WTC11 (cell line): ENCODE measurements at regions not wholly inside any gene's neighbourhood (a gene's known extent, or its start where the extent isn't known, plus 50 kb on each side); places are given as distances from the start of the nearest gene placed in this dataset.

Experiments
- ATAC-seq: fragments of 200-7000 bp; cut with Tn5 transposase; 2 replicates; pipeline ENCODE4 v1.10.0; 2021; ENCODE audit warnings: mild to moderate bottlenecking, moderate library complexity
- CTCF ChIA-PET: fragments of 300-600 bp; sonication (Branson Sonifier 250); formaldehyde crosslinking; loops from one replicate; lab custom pipeline; 2021; ENCODE audit warnings: antibody characterized with exemption; lab: Charles Lee
- POLR2A ChIA-PET: fragments of 350-600 bp; sonication (Branson Sonifier 250); formaldehyde crosslinking; loops from one replicate; lab custom pipeline; 2021; ENCODE audit warnings: antibody characterized with exemption; lab: Charles Lee
- DNase-seq: peaks from one replicate; pipeline ENCODE4 v3.0.0; 2021; ENCODE audit warnings: low spot score
- H3K27ac Mint-ChIP-seq: 2 replicates; pipeline ENCODE4 v1.8.0; 2021; ENCODE audit warnings: mixed read lengths
- H3K27me3 Mint-ChIP-seq: 2 replicates; pipeline ENCODE4 v1.8.0; 2021; ENCODE audit warnings: low read depth, mild to moderate bottlenecking, moderate library complexity, mixed read lengths
- H3K36me3 Mint-ChIP-seq: 2 replicates; pipeline ENCODE4 v1.8.0; 2021; ENCODE audit warnings: mixed read lengths
- H3K4me1 Mint-ChIP-seq: 2 replicates; pipeline ENCODE4 v1.8.0; 2022; ENCODE audit warnings: mixed read lengths
- H3K4me3 Mint-ChIP-seq: 2 replicates; pipeline ENCODE4 v1.8.0; 2021; ENCODE audit warnings: mild to moderate bottlenecking, moderate library complexity, mixed read lengths
- H3K9me3 Mint-ChIP-seq: 2 replicates; pipeline ENCODE4 v1.8.0; 2021; ENCODE audit warnings: mixed read lengths
- AR ChIP-seq: fragments of 250-450 bp; sonication (Bioruptor Pico); IDR thresholded peaks from 2 replicates; pipeline ENCODE4 v1.9.0; 2021; ENCODE audit warnings: mild to moderate bottlenecking
- EMX1 ChIP-seq: fragments of 250-450 bp; sonication (Bioruptor Pico); IDR thresholded peaks from 2 replicates; pipeline ENCODE4 v1.8.0; 2021; ENCODE audit warnings: mild to moderate bottlenecking
- ERG ChIP-seq: fragments of 250-450 bp; sonication (Bioruptor Pico); IDR thresholded peaks from 2 replicates; pipeline ENCODE4 v1.8.0; 2021; ENCODE audit warnings: mild to moderate bottlenecking
- FOXK1 ChIP-seq: sonication (generic); formaldehyde crosslinking; IDR thresholded peaks from 2 replicates; pipeline ENCODE4 v1.8.0; 2022; ENCODE audit warnings: mild to moderate bottlenecking, moderate library complexity, missing genetic modification reagents
- GABPB1 ChIP-seq: sonication (generic); formaldehyde crosslinking; IDR thresholded peaks from 2 replicates; pipeline ENCODE4 v1.8.1; 2023; ENCODE audit warnings: mild to moderate bottlenecking, missing genetic modification reagents
- GTF2I ChIP-seq: fragments of 250-450 bp; sonication (Bioruptor Pico); conservative IDR thresholded peaks from 2 replicates; pipeline ENCODE4 v1.4.0; 2021; ENCODE audit warnings: mild to moderate bottlenecking
- IRF2 ChIP-seq: sonication (generic); formaldehyde crosslinking; IDR thresholded peaks from 2 replicates; pipeline ENCODE4 v1.8.0; 2022; ENCODE audit warnings: low read depth, missing genetic modification reagents, borderline replicate concordance
- KAT7 ChIP-seq: sonication (generic); formaldehyde crosslinking; IDR thresholded peaks from 2 replicates; pipeline ENCODE4 v1.8.1; 2023; ENCODE audit warnings: missing genetic modification reagents, mild to moderate bottlenecking, borderline replicate concordance
- OVOL2 ChIP-seq: fragments of 250-450 bp; sonication (Bioruptor Pico); IDR thresholded peaks from 2 replicates; pipeline ENCODE4 v1.9.0; 2021; ENCODE audit warnings: mild to moderate bottlenecking, borderline replicate concordance
- TCF7 ChIP-seq: sonication (generic); formaldehyde crosslinking; IDR thresholded peaks from 2 replicates; pipeline ENCODE4 v1.8.0; 2022; ENCODE audit warnings: mild to moderate bottlenecking, low read depth, missing genetic modification reagents, moderate library complexity
- TEAD4 ChIP-seq: sonication (generic); formaldehyde crosslinking; IDR thresholded peaks from 2 replicates; pipeline ENCODE4 v1.8.0; 2022; ENCODE audit warnings: mild to moderate bottlenecking, missing genetic modification reagents
- USF1 ChIP-seq: sonication (generic); formaldehyde crosslinking; IDR thresholded peaks from 2 replicates; pipeline ENCODE4 v1.8.0; 2022; ENCODE audit warnings: mild to moderate bottlenecking, missing genetic modification reagents
- ZNF396 ChIP-seq: fragments of 250-450 bp; sonication (Bioruptor Pico); IDR thresholded peaks from 2 replicates; pipeline ENCODE4 v1.8.0; 2021; ENCODE audit warnings: mild to moderate bottlenecking, moderate library complexity, borderline replicate concordance
- TF ChIP-seq, protein P1 (sequence below): fragments of 250-450 bp; sonication (Bioruptor Pico); IDR thresholded peaks from 2 replicates; pipeline ENCODE4 v1.9.0; 2021; ENCODE audit warnings: mild to moderate bottlenecking, borderline replicate concordance
- TF ChIP-seq, protein P2 (sequence below): sonication (generic); formaldehyde crosslinking; conservative IDR thresholded peaks from 2 replicates; pipeline ENCODE4 v1.8.1; 2022; ENCODE audit warnings: mild to moderate bottlenecking, missing genetic modification reagents
- TF ChIP-seq, protein P3 (sequence below): sonication (generic); formaldehyde crosslinking; IDR thresholded peaks from 2 replicates; pipeline ENCODE4 v1.8.0; 2022; ENCODE audit warnings: mild to moderate bottlenecking, missing genetic modification reagents
- TF ChIP-seq, protein P4 (sequence below): sonication (generic); formaldehyde crosslinking; IDR thresholded peaks from 2 replicates; pipeline ENCODE4 v1.8.1; 2022; ENCODE audit warnings: missing genetic modification reagents, borderline replicate concordance
- TF ChIP-seq, protein P5 (sequence below): sonication (generic); formaldehyde crosslinking; IDR thresholded peaks from 2 replicates; pipeline ENCODE4 v1.8.1; 2022; ENCODE audit warnings: mild to moderate bottlenecking, moderate library complexity, missing genetic modification reagents
- TF ChIP-seq, protein P6 (sequence below): sonication (generic); formaldehyde crosslinking; IDR thresholded peaks from 2 replicates; pipeline ENCODE4 v1.8.1; 2023; ENCODE audit warnings: mild to moderate bottlenecking, missing genetic modification reagents, moderate library complexity

GRCh38 chr2:158031371-158031770 lies 70.3 kb upstream of the UPP2 start (continued):
- TF ChIP-seq ZNF396 (CRISPR knock-in tag) (no peak), TEAD4 (no peak), FOXK1 (CRISPR knock-in tag) (no peak)
- TF ChIP-seq, protein P1, sequence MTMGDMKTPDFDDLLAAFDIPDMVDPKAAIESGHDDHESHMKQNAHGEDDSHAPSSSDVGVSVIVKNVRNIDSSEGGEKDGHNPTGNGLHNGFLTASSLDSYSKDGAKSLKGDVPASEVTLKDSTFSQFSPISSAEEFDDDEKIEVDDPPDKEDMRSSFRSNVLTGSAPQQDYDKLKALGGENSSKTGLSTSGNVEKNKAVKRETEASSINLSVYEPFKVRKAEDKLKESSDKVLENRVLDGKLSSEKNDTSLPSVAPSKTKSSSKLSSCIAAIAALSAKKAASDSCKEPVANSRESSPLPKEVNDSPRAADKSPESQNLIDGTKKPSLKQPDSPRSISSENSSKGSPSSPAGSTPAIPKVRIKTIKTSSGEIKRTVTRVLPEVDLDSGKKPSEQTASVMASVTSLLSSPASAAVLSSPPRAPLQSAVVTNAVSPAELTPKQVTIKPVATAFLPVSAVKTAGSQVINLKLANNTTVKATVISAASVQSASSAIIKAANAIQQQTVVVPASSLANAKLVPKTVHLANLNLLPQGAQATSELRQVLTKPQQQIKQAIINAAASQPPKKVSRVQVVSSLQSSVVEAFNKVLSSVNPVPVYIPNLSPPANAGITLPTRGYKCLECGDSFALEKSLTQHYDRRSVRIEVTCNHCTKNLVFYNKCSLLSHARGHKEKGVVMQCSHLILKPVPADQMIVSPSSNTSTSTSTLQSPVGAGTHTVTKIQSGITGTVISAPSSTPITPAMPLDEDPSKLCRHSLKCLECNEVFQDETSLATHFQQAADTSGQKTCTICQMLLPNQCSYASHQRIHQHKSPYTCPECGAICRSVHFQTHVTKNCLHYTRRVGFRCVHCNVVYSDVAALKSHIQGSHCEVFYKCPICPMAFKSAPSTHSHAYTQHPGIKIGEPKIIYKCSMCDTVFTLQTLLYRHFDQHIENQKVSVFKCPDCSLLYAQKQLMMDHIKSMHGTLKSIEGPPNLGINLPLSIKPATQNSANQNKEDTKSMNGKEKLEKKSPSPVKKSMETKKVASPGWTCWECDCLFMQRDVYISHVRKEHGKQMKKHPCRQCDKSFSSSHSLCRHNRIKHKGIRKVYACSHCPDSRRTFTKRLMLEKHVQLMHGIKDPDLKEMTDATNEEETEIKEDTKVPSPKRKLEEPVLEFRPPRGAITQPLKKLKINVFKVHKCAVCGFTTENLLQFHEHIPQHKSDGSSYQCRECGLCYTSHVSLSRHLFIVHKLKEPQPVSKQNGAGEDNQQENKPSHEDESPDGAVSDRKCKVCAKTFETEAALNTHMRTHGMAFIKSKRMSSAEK (CRISPR knock-in tag) = no peak
- TF ChIP-seq, protein P2, sequence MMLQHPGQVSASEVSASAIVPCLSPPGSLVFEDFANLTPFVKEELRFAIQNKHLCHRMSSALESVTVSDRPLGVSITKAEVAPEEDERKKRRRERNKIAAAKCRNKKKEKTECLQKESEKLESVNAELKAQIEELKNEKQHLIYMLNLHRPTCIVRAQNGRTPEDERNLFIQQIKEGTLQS = no peak

GRCh38 chr2:158025255-158025996 lies 76.2 kb upstream of the UPP2 start:
- no peak overlapping the region for H3K4me3 Mint-ChIP-seq
- H3K9me3 Mint-ChIP-seq = peaks cover 8% of the 10 kb centered on the region
- DNase-seq (no peak), ATAC-seq (no peak)
- no peaks in the 10 kb centered on the region for H3K36me3 Mint-ChIP-seq
- ChIA-PET POLR2A (no interaction called here), CTCF (interaction anchor here (0.5 to 3.3 kb wide), 16 partner anchors 9 to 1690 kb away, joined by 3 to 41 read pairs (median 6); partner anchors contain the start of gene ACVR1C)
- H3K27me3 Mint-ChIP-seq = no peaks in the 10 kb centered on the region; the same call in 1 of the 2 replicates
- no peak overlapping the region for H3K27ac Mint-ChIP-seq
- H3K4me1 Mint-ChIP-seq = 0 out of 2 replicates have a peak, but pooled peaks cover 2% of the 10 kb centered on the region
- TF ChIP-seq IRF2 (CRISPR knock-in tag) (no peak), ERG (CRISPR knock-in tag) (no peak), USF1 (CRISPR knock-in tag) (no peak), GABPB1 (CRISPR knock-in tag) (no peak), OVOL2 (CRISPR knock-in tag) (no peak), KAT7 (CRISPR knock-in tag) (no peak), TCF7 (CRISPR knock-in tag) (no peak), GTF2I (CRISPR knock-in tag) (no peak), AR (CRISPR knock-in tag) (no peak), EMX1 (CRISPR knock-in tag) (no peak)
- TF ChIP-seq, protein P3, sequence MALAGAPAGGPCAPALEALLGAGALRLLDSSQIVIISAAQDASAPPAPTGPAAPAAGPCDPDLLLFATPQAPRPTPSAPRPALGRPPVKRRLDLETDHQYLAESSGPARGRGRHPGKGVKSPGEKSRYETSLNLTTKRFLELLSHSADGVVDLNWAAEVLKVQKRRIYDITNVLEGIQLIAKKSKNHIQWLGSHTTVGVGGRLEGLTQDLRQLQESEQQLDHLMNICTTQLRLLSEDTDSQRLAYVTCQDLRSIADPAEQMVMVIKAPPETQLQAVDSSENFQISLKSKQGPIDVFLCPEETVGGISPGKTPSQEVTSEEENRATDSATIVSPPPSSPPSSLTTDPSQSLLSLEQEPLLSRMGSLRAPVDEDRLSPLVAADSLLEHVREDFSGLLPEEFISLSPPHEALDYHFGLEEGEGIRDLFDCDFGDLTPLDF = no peak
- TF ChIP-seq, protein P4, sequence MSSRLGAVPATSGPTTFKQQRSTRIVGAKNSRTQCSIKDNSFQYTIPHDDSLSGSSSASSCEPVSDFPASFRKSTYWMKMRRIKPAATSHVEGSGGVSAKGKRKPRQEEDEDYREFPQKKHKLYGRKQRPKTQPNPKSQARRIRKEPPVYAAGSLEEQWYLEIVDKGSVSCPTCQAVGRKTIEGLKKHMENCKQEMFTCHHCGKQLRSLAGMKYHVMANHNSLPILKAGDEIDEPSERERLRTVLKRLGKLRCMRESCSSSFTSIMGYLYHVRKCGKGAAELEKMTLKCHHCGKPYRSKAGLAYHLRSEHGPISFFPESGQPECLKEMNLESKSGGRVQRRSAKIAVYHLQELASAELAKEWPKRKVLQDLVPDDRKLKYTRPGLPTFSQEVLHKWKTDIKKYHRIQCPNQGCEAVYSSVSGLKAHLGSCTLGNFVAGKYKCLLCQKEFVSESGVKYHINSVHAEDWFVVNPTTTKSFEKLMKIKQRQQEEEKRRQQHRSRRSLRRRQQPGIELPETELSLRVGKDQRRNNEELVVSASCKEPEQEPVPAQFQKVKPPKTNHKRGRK (CRISPR knock-in tag) = no peak
- TF ChIP-seq, protein P5, sequence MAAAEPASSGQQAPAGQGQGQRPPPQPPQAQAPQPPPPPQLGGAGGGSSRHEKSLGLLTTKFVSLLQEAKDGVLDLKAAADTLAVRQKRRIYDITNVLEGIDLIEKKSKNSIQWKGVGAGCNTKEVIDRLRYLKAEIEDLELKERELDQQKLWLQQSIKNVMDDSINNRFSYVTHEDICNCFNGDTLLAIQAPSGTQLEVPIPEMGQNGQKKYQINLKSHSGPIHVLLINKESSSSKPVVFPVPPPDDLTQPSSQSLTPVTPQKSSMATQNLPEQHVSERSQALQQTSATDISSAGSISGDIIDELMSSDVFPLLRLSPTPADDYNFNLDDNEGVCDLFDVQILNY (CRISPR knock-in tag) = no peak
- TF ChIP-seq, protein P6, sequence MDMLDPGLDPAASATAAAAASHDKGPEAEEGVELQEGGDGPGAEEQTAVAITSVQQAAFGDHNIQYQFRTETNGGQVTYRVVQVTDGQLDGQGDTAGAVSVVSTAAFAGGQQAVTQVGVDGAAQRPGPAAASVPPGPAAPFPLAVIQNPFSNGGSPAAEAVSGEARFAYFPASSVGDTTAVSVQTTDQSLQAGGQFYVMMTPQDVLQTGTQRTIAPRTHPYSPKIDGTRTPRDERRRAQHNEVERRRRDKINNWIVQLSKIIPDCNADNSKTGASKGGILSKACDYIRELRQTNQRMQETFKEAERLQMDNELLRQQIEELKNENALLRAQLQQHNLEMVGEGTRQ (CRISPR knock-in tag) = no peak
